HEK293 (cell line): ENCODE measurements at regions not wholly inside any gene's neighbourhood (a gene's known extent, or its start where the extent isn't known, plus 50 kb on each side); places are given as distances from the start of the nearest gene placed in this dataset.
"Not testable (repeated sequence)": the region's sequence is repeated elsewhere in the genome, so short reads cannot be mapped to it uniquely, and the experiment has no call there.

ENCODE experiments used
- CTCF ChIP-seq: fragments of 450-650 bp; formaldehyde crosslinking; IDR thresholded peaks from 2 replicates; pipeline ENCODE4 v1.5.1; 2016; ENCODE audit warnings: missing biosample characterization, missing genetic modification characterization
- OVOL3 ChIP-seq: fragments of 450-650 bp; formaldehyde crosslinking; IDR thresholded peaks from 2 replicates; pipeline ENCODE4 v1.5.1; 2016; ENCODE audit warnings: missing biosample characterization, missing genetic modification characterization
- RBAK ChIP-seq: fragments of 450-650 bp; formaldehyde crosslinking; IDR thresholded peaks from 2 replicates; pipeline ENCODE4 v1.5.1; 2016; ENCODE audit warnings: missing biosample characterization, missing genetic modification characterization
- ZFP3 ChIP-seq: fragments of 450-650 bp; formaldehyde crosslinking; IDR thresholded peaks from 2 replicates; pipeline ENCODE4 v1.5.1; 2016; ENCODE audit warnings: low read depth, missing biosample characterization, missing genetic modification characterization

GRCh38 chr14:30244348-30244747 lies 314.6 kb upstream of the G2E3 start:
- not testable (repeated sequence) for TF ChIP-seq RBAK (tag by site-specific recombination); CTCF (tag by site-specific recombination); OVOL3; ZFP3 (tag by site-specific recombination)
